GM21717 (cell line): ENCODE measurements at regions not wholly inside any gene's neighbourhood (a gene's known extent, or its start where the extent isn't known, plus 50 kb on each side); places are given as distances from the start of the nearest gene placed in this dataset.

Experiments used
- ATAC-seq: cut with Tn5 transposase; IDR thresholded peaks from one replicate; pipeline ENCODE4 v1.9.1; 2021; ENCODE audit warnings: mild to moderate bottlenecking, moderate library complexity; ENCODE audit not compliant: unreplicated experiment

- no peak for ATAC-seq
Measured at GRCh38 chr5:93072831-93073459, 508.1 kb downstream of the NR2F1-AS1 start.

GRCh38 chr5:93071710-93072109, 509.3 kb downstream of the NR2F1-AS1 start:
- ATAC-seq = no peak

GRCh38 chr5:93070938-93071337, 510.1 kb downstream of the NR2F1-AS1 start:
- ATAC-seq = no peak

GRCh38 chr5:93069276-93069675, 511.7 kb downstream of the NR2F1-AS1 start:
- no peak for ATAC-seq

GRCh38 chr5:93062548-93062947, 518.5 kb downstream of the NR2F1-AS1 start:
- ATAC-seq = no peak

- ATAC-seq = no peak
Measured at GRCh38 chr5:93058309-93058708, 522.7 kb downstream of the NR2F1-AS1 start.

- ATAC-seq = no peak
Measured at GRCh38 chr5:93057311-93057710, 523.7 kb downstream of the NR2F1-AS1 start.

- ATAC-seq = no peak
Measured at GRCh38 chr5:93055971-93056370, 525.0 kb downstream of the NR2F1-AS1 start.

- ATAC-seq = no peak
Measured at GRCh38 chr5:93055561-93055960, 525.5 kb downstream of the NR2F1-AS1 start.

GRCh38 chr5:93054424-93055163, 526.4 kb downstream of the NR2F1-AS1 start:
- no peak for ATAC-seq

- ATAC-seq = no peak
Measured at GRCh38 chr5:93053825-93054224, 527.2 kb downstream of the NR2F1-AS1 start.

GRCh38 chr5:93048858-93049257, 532.2 kb downstream of the NR2F1-AS1 start:
- no peak for ATAC-seq

- no peak for ATAC-seq
Measured at GRCh38 chr5:93044859-93045666, 536.0 kb downstream of the NR2F1-AS1 start.

- no peak for ATAC-seq
Measured at GRCh38 chr5:93039888-93040287, 541.1 kb downstream of the NR2F1-AS1 start.

GRCh38 chr5:93034621-93035590, 546.1 kb downstream of the NR2F1-AS1 start:
- no peak for ATAC-seq

- ATAC-seq = no peak
Measured at GRCh38 chr5:93022796-93023447, 558.1 kb downstream of the NR2F1-AS1 start.

GRCh38 chr5:93022211-93022610, 558.8 kb downstream of the NR2F1-AS1 start:
- no peak for ATAC-seq

- no peak for ATAC-seq
Measured at GRCh38 chr5:93019896-93020295, 561.1 kb downstream of the NR2F1-AS1 start.

GRCh38 chr5:93018461-93018860, 562.6 kb downstream of the NR2F1-AS1 start:
- no peak for ATAC-seq

- ATAC-seq = no peak
Measured at GRCh38 chr5:93017849-93018248, 563.2 kb downstream of the NR2F1-AS1 start.
